Upper lobe of left lung (tissue), 4 donors: ENCODE measurements at regions not wholly inside any gene's neighbourhood (a gene's known extent, or its start where the extent isn't known, plus 50 kb on each side); places are given as distances from the start of the nearest gene placed in this dataset.

Experiments used
- CTCF ChIP-seq, 6 experiments: fragments of 450-650 bp in 4 of 6; fragments of 200-600 bp in 2 of 6; sonication (generic) in 2 of 6; IDR thresholded peaks; one replicate each; pipeline ENCODE4 v1.5.1; 2016 to 2019; ENCODE audit warnings: antibody characterized with exemption in 6 of 6
- EP300 ChIP-seq, 4 donors: sonication (generic); formaldehyde crosslinking; IDR thresholded peaks; one replicate each; pipeline ENCODE4 v1.5.1; 2017; ENCODE audit warnings: antibody characterized with exemption in 4 of 4, control low read depth in 2 of 4
- POLR2A ChIP-seq, 4 donors: fragments of 450-650 bp; IDR thresholded peaks; one replicate each; pipeline ENCODE4 v1.5.1; 2016 to 2017; ENCODE audit warnings: antibody characterized with exemption in 4 of 4, mild to moderate bottlenecking in 2 of 4

DNA sequence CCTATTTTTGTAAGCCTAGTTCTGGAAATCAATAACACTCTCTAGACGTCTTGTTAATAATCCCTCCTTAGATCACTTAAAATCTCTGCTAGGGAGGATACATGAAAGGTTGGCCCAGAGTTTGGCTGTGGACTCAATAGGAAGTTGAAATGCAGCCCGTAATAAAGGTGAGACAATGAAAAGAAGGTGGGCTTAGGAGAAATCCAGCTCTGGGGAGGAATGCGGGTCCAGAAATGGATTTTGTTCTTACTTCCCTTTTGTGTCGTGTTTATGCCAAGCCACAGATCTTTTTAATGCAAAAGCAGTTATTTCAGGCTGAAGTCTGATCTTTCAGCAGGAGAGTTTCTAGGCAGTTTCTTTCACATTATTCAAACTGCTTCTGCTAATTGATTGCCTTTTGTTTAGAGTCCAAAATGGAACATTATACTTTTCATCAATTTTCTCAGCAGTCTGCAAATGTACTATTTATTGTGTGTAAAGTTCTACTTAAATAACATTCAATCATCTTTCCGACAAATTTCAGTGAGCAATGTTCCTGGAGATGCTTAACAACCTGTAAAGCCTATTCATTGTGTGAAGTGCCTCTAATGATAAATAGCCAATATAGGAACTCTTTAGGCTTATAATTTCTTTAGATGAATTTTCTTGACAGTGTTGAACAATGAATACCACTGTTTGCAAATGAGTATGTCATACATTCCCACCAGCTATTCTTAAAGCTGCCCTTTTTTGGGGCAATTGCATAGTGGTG is 252.9 kb upstream of the KRR1 start:
- no peak for TF ChIP-seq EP300 (IDR thresholded peaks at IDR 0.05)
- TF ChIP-seq POLR2A (IDR thresholded peaks at IDR 0.05) = no peak
- TF ChIP-seq CTCF (IDR thresholded peaks at IDR 0.05) = no peak
